SK-N-SH (cell line): ENCODE measurements at regions not wholly inside any gene's neighbourhood (a gene's known extent, or its start where the extent isn't known, plus 50 kb on each side); places are given as distances from the start of the nearest gene placed in this dataset.
A peak's percentile ranks its signal among the peaks of the same experiment; 100 is the strongest.

Source experiments
- CTCF ChIA-PET: fragments of 300-600, 350-600 bp; formaldehyde crosslinking; extraction: SDS; loops from one replicate; lab custom pipeline; 2021; lab: Yijun Ruan, JAX
- POLR2A ChIA-PET: fragments of 350-600 bp; sonication (Branson Sonifier 250); formaldehyde crosslinking; extraction: SDS; loops from one replicate; lab custom pipeline; 2020; ENCODE audit warnings: antibody characterized with exemption, inconsistent platforms; lab: Yijun Ruan, JAX
- DNase-seq: peaks from one replicate; pipeline ENCODE4 v3.0.0; 2012
- H2AFZ ChIP-seq: fragments of 200-600 bp; sonication (generic); 2 replicates; pipeline ENCODE4 v1.8.1; 2016; ENCODE audit warnings: antibody characterized with exemption, mild to moderate bottlenecking, low read depth
- H3F3A ChIP-seq: fragments of 200-600 bp; sonication (generic); replicated peaks from 2 replicates; pipeline ENCODE3; 2016; ENCODE audit warnings: antibody characterized with exemption, mild to moderate bottlenecking; ENCODE audit not compliant: insufficient read depth
- H3K27ac ChIP-seq, 2 experiments: fragments of 200-500 bp in 1 of 2; fragments of 200-600 bp in 1 of 2; sonication (Bioruptor generic) in 1 of 2; sonication (generic), shearing (Covaris generic) in 1 of 2; 2 replicates each; pipeline versions ENCODE4 v1.5.1 to v1.6.1; 2014 to 2016; ENCODE audit warnings: low read depth in 2 of 2, inconsistent platforms in 1 of 2, low read length in 1 of 2, mild to moderate bottlenecking in 1 of 2, mixed read lengths in 1 of 2
- H3K27me3 ChIP-seq: fragments of 200-600 bp; sonication (generic), shearing (Covaris generic); 2 replicates; pipeline ENCODE4 v1.6.1; 2016; ENCODE audit warnings: mixed run types; ENCODE audit not compliant: insufficient read depth
- H3K36me3 ChIP-seq, 2 experiments: fragments of 200-500 bp in 1 of 2; fragments of 200-600 bp in 1 of 2; sonication (Bioruptor generic) in 1 of 2; sonication (generic) in 1 of 2; replicated peaks in 1 of 2; 2 replicates each; pipeline versions ENCODE3 to v1.5.1; 2014 to 2016; ENCODE audit warnings: low read length in 1 of 2, mild to moderate bottlenecking in 1 of 2; ENCODE audit not compliant: insufficient read depth in 2 of 2, control insufficient read depth in 1 of 2
- H3K4me1 ChIP-seq, 2 experiments: fragments of 200-500 bp in 1 of 2; fragments of 200-600 bp in 1 of 2; sonication (Bioruptor generic) in 1 of 2; sonication (generic), shearing (Covaris generic) in 1 of 2; 2 replicates each; pipeline versions ENCODE4 v1.5.1 to v1.6.1; 2014 to 2016; ENCODE audit warnings: low read depth in 1 of 2, low read length in 1 of 2, mixed run types in 1 of 2; ENCODE audit not compliant: insufficient read depth in 2 of 2, control insufficient read depth in 1 of 2
- H3K4me2 ChIP-seq: fragments of 200-600 bp; sonication (generic), shearing (Covaris generic); 2 replicates; pipeline ENCODE4 v1.6.1; 2017; ENCODE audit warnings: mixed run types
- H3K4me3 ChIP-seq, 2 experiments: fragments of 200-500 bp in 1 of 2; fragments of 200-600 bp in 1 of 2; sonication (Bioruptor generic) in 1 of 2; sonication (generic), shearing (Covaris generic) in 1 of 2; 2 replicates each; pipeline versions ENCODE4 v1.5.1 to v1.8.1; 2014 to 2016; ENCODE audit warnings: low read depth in 2 of 2, inconsistent platforms in 1 of 2, low read length in 1 of 2, mild to moderate bottlenecking in 1 of 2, mixed read lengths in 1 of 2, moderate library complexity in 1 of 2
- H3K79me2 ChIP-seq: fragments of 200-600 bp; sonication (generic); 2 replicates; pipeline ENCODE4 v1.8.1; 2017; ENCODE audit warnings: mild to moderate bottlenecking; ENCODE audit not compliant: insufficient read depth
- H3K9ac ChIP-seq: fragments of 200-600 bp; sonication (generic); 2 replicates; pipeline ENCODE4 v1.6.1; 2017; ENCODE audit warnings: mixed run types
- H3K9me2 ChIP-seq: fragments of 200-600 bp; sonication (generic); 2 replicates; pipeline ENCODE4 v1.6.1; 2017; ENCODE audit warnings: mixed run types
- H3K9me3 ChIP-seq: fragments of 200-600 bp; sonication (generic); 2 replicates; pipeline ENCODE4 v1.6.1; 2017; ENCODE audit warnings: mixed run types, mild to moderate bottlenecking, moderate library complexity
- H4K20me1 ChIP-seq: fragments of 200-600 bp; sonication (generic); 2 replicates; pipeline ENCODE4 v1.6.1; 2017; ENCODE audit warnings: mild to moderate bottlenecking, mixed run types; ENCODE audit not compliant: insufficient read depth
- CTCF ChIP-seq: fragments of 200-600 bp; sonication (generic); IDR thresholded peaks from 2 replicates; pipeline ENCODE4 v1.6.1; 2017; ENCODE audit warnings: antibody characterized with exemption, mild to moderate bottlenecking, moderate library complexity
- ELF1 ChIP-seq: IDR thresholded peaks from 2 replicates; pipeline ENCODE4 v1.4.0; 2012
- EZH2phosphoT487 ChIP-seq: fragments of 200-600 bp; sonication (generic); IDR thresholded peaks from 2 replicates; pipeline ENCODE4 v1.6.1; 2017; ENCODE audit warnings: low read depth, mixed run types, mild to moderate bottlenecking, antibody characterized with exemption, moderate library complexity, borderline replicate concordance
- FOSL2 ChIP-seq: IDR thresholded peaks from 2 replicates; pipeline ENCODE4 v1.4.0; 2012; ENCODE audit warnings: low read depth, mild to moderate bottlenecking, moderate library complexity, borderline replicate concordance
- FOXJ3 ChIP-seq: sonication (generic); formaldehyde crosslinking; IDR thresholded peaks from 2 replicates; pipeline ENCODE4 v1.5.1; 2020; ENCODE audit warnings: mild to moderate bottlenecking, missing genetic modification reagents
- JUND ChIP-seq: IDR thresholded peaks from 2 replicates; pipeline ENCODE4 v1.4.0; 2012
- MXI1 ChIP-seq: IDR thresholded peaks from 2 replicates; pipeline ENCODE4 v1.6.1; 2012; ENCODE audit warnings: mild to moderate bottlenecking, low read depth, low read length, improper control_type of control experiment
- NFIC ChIP-seq: IDR thresholded peaks from 2 replicates; pipeline ENCODE4 v1.4.0; 2012; ENCODE audit warnings: borderline replicate concordance
- PBX3 ChIP-seq: IDR thresholded peaks from 2 replicates; pipeline ENCODE4; 2012
- RXRA ChIP-seq: IDR thresholded peaks from 2 replicates; pipeline ENCODE4 v1.4.0; 2012; ENCODE audit warnings: low read depth, mild to moderate bottlenecking, borderline replicate concordance
- SIN3A ChIP-seq: IDR thresholded peaks from 2 replicates; pipeline ENCODE4 v1.6.1; 2012; ENCODE audit warnings: low read depth, mild to moderate bottlenecking, low read length, moderate library complexity, borderline replicate concordance
- SMC3 ChIP-seq: IDR thresholded peaks from 2 replicates; pipeline ENCODE4 v1.6.1; 2012; ENCODE audit warnings: low read depth, low read length, improper control_type of control experiment
- TEAD4 ChIP-seq: IDR thresholded peaks from 2 replicates; pipeline ENCODE4 v1.4.0; 2012; ENCODE audit warnings: mild to moderate bottlenecking, borderline replicate concordance; ENCODE audit not compliant: insufficient read depth
- USF1 ChIP-seq: IDR thresholded peaks from 2 replicates; pipeline ENCODE4 v1.4.0; 2012; ENCODE audit warnings: low read depth, borderline replicate concordance
- USF2 ChIP-seq: fragments of 150-350 bp; IDR thresholded peaks from 2 replicates; pipeline ENCODE4 v1.6.1; 2017; ENCODE audit warnings: antibody characterized with exemption, low read length, low read depth, borderline replicate concordance
- YY1 ChIP-seq: IDR thresholded peaks from 2 replicates; pipeline ENCODE4 v1.4.0; 2012; ENCODE audit warnings: low read depth, mild to moderate bottlenecking
- WGBS: methylation state at CpG from one replicate; pipeline ENCODE4 v1.1.6; 2017; ENCODE audit warnings: low lambda C conversion rate; 5-methylcytosine and 5-hydroxymethylcytosine counted together

- TF ChIP-seq USF2 = no peak
- TF ChIP-seq PBX3 = 0 out of 2 replicates have a peak, but pooled peaks have one; percentile 37
- TF ChIP-seq FOSL2 = peak; percentile 55; the same call in 1 of the 2 replicates
- no peak for TF ChIP-seq NFIC
- TF ChIP-seq JUND = peak; percentile 46; the same call in 1 of the 2 replicates
- TF ChIP-seq ELF1 = no peak
- TF ChIP-seq SMC3 = no peak
- TF ChIP-seq USF1 = no peak
- TF ChIP-seq, all 33 proteins: peak for 5
Observed at GRCh38 chr2:234674781-234675201, 177.9 kb upstream of the ARL4C start (continued).

- Histone ChIP-seq H3K36me3 (no peaks in the 10 kb centered on the region), H3K4me3 (no peak overlapping the region), H3K9me3 (no peaks in the 10 kb centered on the region), H3K9ac (no peak overlapping the region), H2AFZ (no peak overlapping the region), H3K4me1 (peaks cover 0 to 24% of the 10 kb centered on the region in 2 experiments; a peak in 3 of 4 replicates), H3K27me3 (no peaks in the 10 kb centered on the region), H3F3A (peaks cover 13% of the 10 kb centered on the region), H3K4me2 (peak overlapping the region; percentile 53; the same call in 1 of the 2 replicates), H3K79me2 (no peaks in the 10 kb centered on the region), H3K9me2 (no peaks in the 10 kb centered on the region)
- ChIA-PET CTCF (no interaction called here), POLR2A (no interaction called here)
- DNase-seq = no peak
- 100% methylated on average over 1 of the region's 1 CpG for WGBS
- no peak for TF ChIP-seq SIN3A
- no peak for TF ChIP-seq NFIC
- TF ChIP-seq FOXJ3 (CRISPR knock-in tag) = no peak
- no peak for TF ChIP-seq MXI1
- TF ChIP-seq EZH2phosphoT487 = no peak
- no peak for TF ChIP-seq TEAD4
- TF ChIP-seq YY1 = no peak
- TF ChIP-seq USF2 = no peak
- no peak for TF ChIP-seq RXRA
- no peak for TF ChIP-seq CTCF
- TF ChIP-seq, all 33 proteins: peak for 0
- Histone ChIP-seq H3K27ac (peak overlapping the region; percentile 8 to 59; a peak in 3 of 4 replicates), H4K20me1 (no peaks in the 10 kb centered on the region)
Observed at GRCh38 chr2:234673961-234674759, 177.3 kb upstream of the ARL4C start.
